ENCODE measurements at regions not wholly inside any gene's neighbourhood (a gene's known extent, or its start where the extent isn't known, plus 50 kb on each side); places are given as distances from the start of the nearest gene placed in this dataset.

- no peak for TF ChIP-seq ZNF781 (CRISPR knock-in tag; IDR thresholded peaks at IDR 0.05; ENCODE audit: borderline replicate concordance, not compliant biosample characterization)
- no peak for TF ChIP-seq ZNF18 (CRISPR knock-in tag; IDR thresholded peaks at IDR 0.05; ENCODE audit: insufficient replicate concordance)
- no peak for TF ChIP-seq DPF2 (CRISPR knock-in tag; IDR thresholded peaks at IDR 0.05; ENCODE audit: borderline replicate concordance, low read depth)
- no peak for TF ChIP-seq ZNF883 (CRISPR knock-in tag; IDR thresholded peaks at IDR 0.05; ENCODE audit: not compliant biosample characterization)
Measured at GRCh38 chr15:38622304-38622703, 57.7 kb upstream of the RASGRP1 start (continued).

DNA sequence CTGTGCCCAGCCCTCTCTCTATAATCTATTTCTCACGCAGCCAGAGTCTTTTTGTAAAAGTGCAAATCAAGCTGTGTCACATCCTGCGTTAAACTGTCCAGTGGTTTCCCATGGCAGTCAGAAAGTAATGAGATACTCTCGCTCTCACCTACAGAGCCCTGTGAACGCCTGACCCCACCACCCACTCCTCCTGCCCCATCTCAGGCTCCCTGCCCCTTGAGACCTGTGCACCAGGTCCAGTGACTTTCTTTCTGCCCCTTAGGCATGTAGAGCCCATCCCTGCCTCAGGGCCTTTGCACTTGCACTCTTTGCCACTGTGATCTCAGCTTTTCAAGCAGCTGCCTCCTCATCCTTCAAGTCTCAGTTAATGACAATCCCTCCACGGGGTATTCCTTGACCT is 58.3 kb upstream of the RASGRP1 start:
- Histone ChIP-seq H3K79me2 (ENCODE audit: insufficient read depth, low read length) (no peaks in the 10 kb centered on the region), H3K9ac (ENCODE audit: insufficient read depth, low read depth, low read length) (no peak overlapping the region), H3K36me3 (replicated peaks in 1 of 2; ENCODE audit: control insufficient read depth in 1 of 2, insufficient read depth in 2 of 2, low read length in 2 of 2) (no peaks in the 10 kb centered on the region), H3K9me3 (ENCODE audit: low read length) (no peaks in the 10 kb centered on the region), H4K20me1 (ENCODE audit: insufficient read depth, low read length) (no peaks in the 10 kb centered on the region), H3K4me1 (ENCODE audit: insufficient read depth, low read length) (no peaks in the 10 kb centered on the region), H3K4me2 (ENCODE audit: low read depth, low read length) (no peak overlapping the region), H2AFZ (ENCODE audit: low read length) (no peak overlapping the region), H3K27ac (ENCODE audit: extremely low read length, insufficient read depth, low read length) (no peak overlapping the region), H3K4me3 (replicated peaks in 1 of 3; ENCODE audit: insufficient read depth in 1 of 3, low read depth in 2 of 3, low read length in 3 of 3) (no peak overlapping the region), H3K27me3 (ENCODE audit: control insufficient read depth in 1 of 2, insufficient read depth in 2 of 2, low read length in 2 of 2) (peaks cover 0 to 2% of the 10 kb centered on the region in 2 experiments; a peak in 2 of 5 replicates)
- ChIA-PET POLR2A (no interaction called here), CTCF (ENCODE audit: low intra/inter-chr PET ratio, low total read pairs) (no interaction called here)
- FAIRE-seq = no peak
- in situ Hi-C loops (cut with HindIII; ENCODE audit: extremely low pct_ligation_motif_present, low pct_unique_long_range_greater_than_20kb) = no loop called here
- ATAC-seq = no peak
- no TSS peak for BruUV-seq (replicated peaks)
- DNase-seq (ENCODE audit: low spot score) = no peak
- intact Hi-C loops (cut with micrococcal nuclease; ENCODE audit: unreplicated experiment) = no loop called here
- 3% methylated on average over 2 of the region's 5 CpGs for WGBS (ENCODE audit: low lambda C conversion rate)
- TF ChIP-seq ZFP91 (CRISPR knock-in tag; IDR thresholded peaks at IDR 0.05; ENCODE audit: borderline replicate concordance) (no peak), ZBTB10 (CRISPR knock-in tag; IDR thresholded peaks at IDR 0.05; ENCODE audit: borderline replicate concordance) (no peak), KDM6A (CRISPR knock-in tag; IDR thresholded peaks at IDR 0.05; ENCODE audit: low read depth) (no peak), RNF2 (conservative IDR thresholded peaks at IDR 0.05; ENCODE audit: low read depth) (no peak), ARNT (IDR thresholded peaks at IDR 0.05) (no peak), ZFP62 (CRISPR knock-in tag; IDR thresholded peaks at IDR 0.05) (no peak), STAG1 (CRISPR knock-in tag; IDR thresholded peaks at IDR 0.05) (no peak)
- TF ChIP-seq, protein P1, sequence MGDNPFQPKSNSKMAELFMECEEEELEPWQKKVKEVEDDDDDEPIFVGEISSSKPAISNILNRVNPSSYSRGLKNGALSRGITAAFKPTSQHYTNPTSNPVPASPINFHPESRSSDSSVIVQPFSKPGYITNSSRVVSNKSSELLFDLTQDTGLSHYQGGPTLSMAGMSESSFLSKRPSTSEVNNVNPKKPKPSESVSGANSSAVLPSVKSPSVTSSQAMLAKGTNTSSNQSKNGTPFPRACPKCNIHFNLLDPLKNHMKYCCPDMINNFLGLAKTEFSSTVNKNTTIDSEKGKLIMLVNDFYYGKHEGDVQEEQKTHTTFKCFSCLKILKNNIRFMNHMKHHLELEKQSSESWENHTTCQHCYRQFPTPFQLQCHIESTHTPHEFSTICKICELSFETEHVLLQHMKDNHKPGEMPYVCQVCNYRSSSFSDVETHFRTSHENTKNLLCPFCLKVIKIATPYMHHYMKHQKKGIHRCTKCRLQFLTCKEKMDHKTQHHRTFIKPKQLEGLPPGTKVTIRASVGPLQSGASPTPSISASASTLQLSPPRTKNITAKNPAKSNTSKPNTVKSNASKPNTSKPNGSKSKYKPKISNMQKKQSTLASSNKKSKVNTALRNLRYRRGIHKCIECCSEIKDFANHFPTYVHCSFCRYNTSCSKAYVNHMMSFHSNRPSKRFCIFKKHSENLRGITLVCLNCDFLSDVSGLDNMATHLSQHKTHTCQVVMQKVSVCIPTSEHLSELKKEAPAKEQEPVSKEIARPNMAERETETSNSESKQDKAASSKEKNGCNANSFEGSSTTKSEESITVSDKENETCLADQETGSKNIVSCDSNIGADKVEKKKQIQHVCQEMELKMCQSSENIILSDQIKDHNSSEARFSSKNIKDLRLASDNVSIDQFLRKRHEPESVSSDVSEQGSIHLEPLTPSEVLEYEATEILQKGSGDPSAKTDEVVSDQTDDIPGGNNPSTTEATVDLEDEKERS (CRISPR knock-in tag; IDR thresholded peaks at IDR 0.05) = no peak
